Omental fat pad (tissue), 3 donors: ENCODE measurements at regions not wholly inside any gene's neighbourhood (a gene's known extent, or its start where the extent isn't known, plus 50 kb on each side); places are given as distances from the start of the nearest gene placed in this dataset.

Source experiments
- ATAC-seq: fragments of 150-250 bp; one replicate; pipeline ENCODE4 v1.9.1; 2016; ENCODE audit warnings: mild to moderate bottlenecking, moderate library complexity; ENCODE audit not compliant: low FRiP score
- DNase-seq: peaks from one replicate; pipeline ENCODE4 v3.0.0-alpha.2; 2019; ENCODE audit warnings: low spot score
- CTCF ChIP-seq, 3 donors: fragments of 450-650 bp; IDR thresholded peaks; one replicate each; pipeline ENCODE4 v1.5.1; 2016 to 2017; ENCODE audit warnings: antibody characterized with exemption in 3 of 3, mild to moderate bottlenecking in 3 of 3, moderate library complexity in 2 of 3

GRCh38 chr5:63125862-63126261, 547.2 kb downstream of the LRRC70 start:
- DNase-seq, result no peak
- TF ChIP-seq CTCF (IDR thresholded peaks at IDR 0.05), result no peak
- no peak for ATAC-seq

DNA sequence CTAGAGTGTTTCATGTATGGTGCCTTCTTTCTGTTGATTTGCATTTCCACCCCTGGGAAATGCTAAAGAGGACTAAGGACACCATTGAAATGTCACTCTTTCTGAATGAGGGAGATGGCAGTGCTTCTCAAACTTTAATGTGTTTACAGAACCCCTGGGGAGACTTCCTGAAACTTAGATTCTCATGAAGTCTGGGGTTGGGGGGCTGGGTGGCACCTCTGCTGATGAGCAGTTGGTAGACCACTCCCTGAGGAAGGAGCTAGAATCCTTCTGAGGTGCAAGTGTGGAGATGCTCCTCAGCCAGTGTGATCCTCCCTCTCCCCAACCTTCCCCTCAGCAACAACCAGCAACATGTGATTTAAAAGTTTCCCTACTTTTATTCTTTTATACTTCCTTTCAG, 546.8 kb downstream of the LRRC70 start:
- DNase-seq (no peak), ATAC-seq (no peak)
- no peak for TF ChIP-seq CTCF (IDR thresholded peaks at IDR 0.05)

DNA sequence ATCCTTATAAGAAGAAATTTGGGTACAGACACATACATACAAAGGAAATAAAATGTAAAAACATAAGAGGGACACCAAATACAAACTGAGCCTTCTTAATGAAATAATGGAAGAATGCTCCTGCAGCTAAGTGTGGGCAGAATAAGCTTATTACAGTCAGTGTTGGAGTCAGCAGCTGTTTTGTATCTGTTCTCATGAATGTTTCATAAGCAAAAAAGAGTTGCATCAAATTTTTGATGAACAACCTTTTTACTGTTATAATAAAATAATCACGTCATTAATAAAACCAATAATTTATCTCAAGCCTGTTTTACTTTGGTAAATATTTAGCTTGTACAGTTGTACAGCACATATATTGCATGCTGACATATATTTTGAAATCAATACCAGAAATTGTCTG, 545.6 kb downstream of the LRRC70 start:
- no peak for ATAC-seq
- no peak for DNase-seq
- TF ChIP-seq CTCF (IDR thresholded peaks at IDR 0.05), result no peak

DNA sequence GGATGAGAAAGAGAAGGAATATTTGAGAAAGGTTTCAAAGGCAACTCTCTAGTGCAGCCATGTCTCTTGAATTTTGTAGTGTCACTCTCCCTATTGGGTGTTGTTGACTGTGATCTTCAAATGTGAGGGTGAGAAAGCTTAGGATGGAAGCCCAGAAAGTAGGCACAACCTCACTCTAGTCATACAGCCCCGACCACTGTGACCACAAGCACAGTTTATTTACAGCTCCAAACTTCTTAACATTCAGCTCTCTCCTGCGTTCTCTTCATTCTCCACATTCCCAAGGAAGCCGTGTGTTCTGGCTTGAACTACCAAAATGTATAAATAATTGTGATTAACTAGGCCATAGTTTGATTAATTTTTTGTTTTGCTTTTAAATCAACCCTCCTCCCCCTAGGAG, 542.9 kb downstream of the LRRC70 start:
- TF ChIP-seq CTCF (IDR thresholded peaks at IDR 0.05), result no peak

GRCh38 chr5:63118221-63118620, 539.6 kb downstream of the LRRC70 start:
- TF ChIP-seq CTCF (IDR thresholded peaks at IDR 0.05), result no peak
- DNase-seq, result no peak
- no peak for ATAC-seq

More for the DNA sequence above, 542.9 kb downstream of the LRRC70 start:
- DNase-seq, result no peak
- no peak for ATAC-seq

DNA sequence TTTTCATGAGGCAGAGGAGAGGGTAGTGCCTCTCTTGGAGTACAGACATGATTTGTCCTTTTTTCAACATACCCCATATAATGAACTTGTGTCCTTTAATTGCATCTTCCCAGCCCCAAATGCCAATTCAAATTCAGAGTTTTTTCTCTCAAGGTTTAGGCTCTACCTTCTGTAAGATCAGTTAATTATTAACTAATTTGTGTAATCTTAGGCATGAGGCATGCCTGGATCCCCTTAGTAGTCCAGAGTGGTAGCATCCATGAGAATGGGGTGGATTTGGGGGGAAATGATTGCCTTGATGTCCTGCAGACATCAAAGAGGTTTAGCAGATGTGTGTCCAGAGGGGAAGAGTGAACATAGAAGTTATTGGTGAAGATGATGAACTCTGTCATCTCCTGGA, 533.3 kb downstream of the LRRC70 start:
- DNase-seq (no peak), ATAC-seq (no peak)
- TF ChIP-seq CTCF (IDR thresholded peaks at IDR 0.05), result no peak

- no peak for ATAC-seq
Measured at GRCh38 chr5:63101870-63102269, 523.3 kb downstream of the LRRC70 start.

More at GRCh38 chr5:63101870-63102269, 523.3 kb downstream of the LRRC70 start:
- TF ChIP-seq CTCF (IDR thresholded peaks at IDR 0.05), result no peak
- DNase-seq, result no peak
